GM12873 (cell line): ENCODE measurements at regions not wholly inside any gene's neighbourhood (a gene's known extent, or its start where the extent isn't known, plus 50 kb on each side); places are given as distances from the start of the nearest gene placed in this dataset.

Source experiments
- CTCF ChIP-seq: IDR thresholded peaks from 2 replicates; pipeline ENCODE4 v1.5.1; 2012; ENCODE audit warnings: low read depth, mild to moderate bottlenecking, moderate library complexity, low read length, control low read depth; ENCODE audit not compliant: insufficient read depth; ENCODE audit errors: missing control alignments

- no peak for TF ChIP-seq CTCF
Observed at GRCh38 chr18:38475686-38476085, 910.1 kb upstream of the CELF4 start.

- TF ChIP-seq CTCF = no peak
Observed at GRCh38 chr18:38473535-38473934, 907.9 kb upstream of the CELF4 start.

- no peak for TF ChIP-seq CTCF
Observed at GRCh38 chr18:38470421-38470820, 904.8 kb upstream of the CELF4 start.

GRCh38 chr18:38466426-38466825 lies 900.8 kb upstream of the CELF4 start:
- no peak for TF ChIP-seq CTCF

GRCh38 chr18:38464024-38464423 lies 898.4 kb upstream of the CELF4 start:
- TF ChIP-seq CTCF = no peak

GRCh38 chr18:38460657-38461056 lies 895.1 kb upstream of the CELF4 start:
- TF ChIP-seq CTCF = no peak

GRCh38 chr18:38459131-38459994 lies 893.8 kb upstream of the CELF4 start:
- no peak for TF ChIP-seq CTCF

GRCh38 chr18:38458698-38459097 lies 893.1 kb upstream of the CELF4 start:
- no peak for TF ChIP-seq CTCF
